PC-3 (cell line): ENCODE measurements at regions not wholly inside any gene's neighbourhood (a gene's known extent, or its start where the extent isn't known, plus 50 kb on each side); places are given as distances from the start of the nearest gene placed in this dataset.

Experiments used
- ATAC-seq: fragments of 200-7000 bp; cut with Tn5 transposase; 2 replicates; pipeline ENCODE4 v1.9.1; 2020; ENCODE audit warnings: mild to moderate bottlenecking, moderate library complexity
- BruUV-seq: library from RNA; stranded (reverse); fragments of 400-500 nt; replicated peaks from 2 replicates; lab custom pipeline; 2021; lab: Mats Ljungman, UMichigan
- CTCF ChIA-PET: fragments of 300-600 bp; sonication (Branson Sonifier 250); formaldehyde crosslinking; loops from one replicate; lab custom pipeline; 2022; ENCODE audit warnings: antibody characterized with exemption; lab: Charles Lee
- POLR2A ChIA-PET: fragments of 300-600 bp; sonication (Branson Sonifier 250); formaldehyde crosslinking; loops from one replicate; lab custom pipeline; 2022; ENCODE audit warnings: antibody characterized with exemption; ENCODE audit not compliant: unreplicated experiment; lab: Charles Lee
- DNase-seq: peaks from one replicate; pipeline ENCODE4 v3.0.0-alpha.2; 2015
- H2AFZ ChIP-seq: fragments of 300-600 bp; sonication (generic); 2 replicates; pipeline ENCODE4 v1.6.0; 2016; ENCODE audit warnings: antibody characterized with exemption, low read length
- H3F3A ChIP-seq: fragments of 300-600 bp; sonication (generic); one replicate; pipeline ENCODE4 v1.6.0; 2017; ENCODE audit warnings: antibody characterized with exemption, low read length, control low read depth, mild to moderate bottlenecking; ENCODE audit not compliant: unreplicated experiment
- H3K27ac ChIP-seq: fragments of 300-600 bp; sonication (generic); 2 replicates; pipeline ENCODE4 v1.5.1; 2016; ENCODE audit warnings: mild to moderate bottlenecking, low read length
- H3K27me3 ChIP-seq: fragments of 300-600 bp; sonication (generic); 2 replicates; pipeline ENCODE4 v1.6.1; 2016; ENCODE audit warnings: low read length, mixed read lengths
- H3K36me3 ChIP-seq: fragments of 300-600 bp; sonication (generic); 2 replicates; pipeline ENCODE4 v1.6.1; 2016; ENCODE audit warnings: low read depth, mixed run types, low read length, mixed read lengths
- H3K4me1 ChIP-seq: fragments of 300-600 bp; sonication (generic); 2 replicates; pipeline ENCODE4 v1.5.1; 2016; ENCODE audit warnings: low read length; ENCODE audit not compliant: insufficient read depth
- H3K4me2 ChIP-seq: fragments of 300-600 bp; sonication (generic); 2 replicates; pipeline ENCODE4 v1.6.0; 2016; ENCODE audit warnings: low read length
- H3K4me3 ChIP-seq: fragments of 300-600 bp; sonication (generic); 2 replicates; pipeline ENCODE4 v1.5.1; 2016; ENCODE audit warnings: mild to moderate bottlenecking, low read length, mixed read lengths
- H3K79me2 ChIP-seq: fragments of 300-600 bp; sonication (generic); 2 replicates; pipeline ENCODE4 v1.6.1; 2017; ENCODE audit warnings: low read length, mixed read lengths
- H3K9ac ChIP-seq: fragments of 300-600 bp; sonication (generic); 2 replicates; pipeline ENCODE4 v1.6.0; 2016; ENCODE audit warnings: mild to moderate bottlenecking, low read length
- H3K9me2 ChIP-seq: fragments of 300-600 bp; sonication (generic); replicated peaks from 2 replicates; pipeline ENCODE4 v1.6.1; 2016; ENCODE audit warnings: mixed run types, low read length, mixed read lengths
- H3K9me3 ChIP-seq: fragments of 300-600 bp; sonication (generic); 2 replicates; pipeline ENCODE4 v1.6.1; 2016; ENCODE audit warnings: low read length, mixed read lengths
- H4K20me1 ChIP-seq: fragments of 300-600 bp; sonication (generic); 2 replicates; pipeline ENCODE4 v1.6.1; 2016; ENCODE audit warnings: low read length, mixed read lengths
- EZH2 ChIP-seq: fragments of 300-600 bp; sonication (generic); IDR thresholded peaks from one replicate; pipeline ENCODE4 v1.6.1; 2017; ENCODE audit warnings: antibody characterized with exemption, mild to moderate bottlenecking, low read length; ENCODE audit not compliant: unreplicated experiment
- EZH2phosphoT487 ChIP-seq: fragments of 300-600 bp; sonication (generic); IDR thresholded peaks from 2 replicates; pipeline ENCODE4 v1.6.1; 2018; ENCODE audit warnings: mild to moderate bottlenecking, antibody characterized with exemption, low read length, borderline replicate concordance
- intact Hi-C: fragments of 100-400 bp; cut with micrococcal nuclease; formaldehyde crosslinking; loops from 2 replicates; pipeline ENCODE4 v1.9.0; 2023
- TF ChIP-seq, protein P1 (sequence below): fragments of 300-600 bp; sonication (generic); conservative IDR thresholded peaks from 2 replicates; pipeline ENCODE4 v1.5.1; 2017; ENCODE audit warnings: antibody characterized with exemption, low read depth, mild to moderate bottlenecking, low read length

DNA sequence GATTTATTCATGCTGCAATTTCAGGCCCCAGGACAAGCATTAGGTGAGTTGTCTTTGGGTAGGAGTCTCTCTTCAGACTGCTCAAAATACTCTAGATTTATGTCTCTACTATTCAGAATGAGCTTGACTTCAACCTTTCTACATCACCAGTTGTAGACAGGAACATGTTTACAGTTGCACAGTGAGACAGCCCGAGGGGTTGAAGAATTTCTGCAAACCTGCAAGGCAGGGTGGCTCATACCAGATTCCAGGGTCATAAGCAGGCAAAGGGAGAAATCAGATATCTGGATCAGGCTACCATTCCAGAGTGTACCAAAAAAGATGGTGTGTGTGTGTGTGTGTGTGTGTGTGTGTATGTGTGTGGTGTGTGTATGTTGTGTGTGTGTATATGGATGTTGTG is 112.4 kb downstream of the SPP2 start:
- Histone ChIP-seq H3K9ac (no peak overlapping the region), H3K4me1 (peaks cover 30% of the 10 kb centered on the region), H3K4me3 (no peak overlapping the region), H3K9me3 (no peaks in the 10 kb centered on the region), H3K36me3 (no peaks in the 10 kb centered on the region), H3K9me2 (no peaks in the 10 kb centered on the region), H3K27me3 (no peaks in the 10 kb centered on the region), H3F3A (no peaks in the 10 kb centered on the region), H2AFZ (no peak overlapping the region), H3K27ac (no peak overlapping the region), H3K79me2 (no peaks in the 10 kb centered on the region), H3K4me2 (no peak overlapping the region), H4K20me1 (no peaks in the 10 kb centered on the region)
- ChIA-PET CTCF (no interaction called here), POLR2A (no interaction called here)
- no peak for ATAC-seq
- no peak for TF ChIP-seq EZH2phosphoT487
- no peak for TF ChIP-seq EZH2
- TF ChIP-seq, protein P1, sequence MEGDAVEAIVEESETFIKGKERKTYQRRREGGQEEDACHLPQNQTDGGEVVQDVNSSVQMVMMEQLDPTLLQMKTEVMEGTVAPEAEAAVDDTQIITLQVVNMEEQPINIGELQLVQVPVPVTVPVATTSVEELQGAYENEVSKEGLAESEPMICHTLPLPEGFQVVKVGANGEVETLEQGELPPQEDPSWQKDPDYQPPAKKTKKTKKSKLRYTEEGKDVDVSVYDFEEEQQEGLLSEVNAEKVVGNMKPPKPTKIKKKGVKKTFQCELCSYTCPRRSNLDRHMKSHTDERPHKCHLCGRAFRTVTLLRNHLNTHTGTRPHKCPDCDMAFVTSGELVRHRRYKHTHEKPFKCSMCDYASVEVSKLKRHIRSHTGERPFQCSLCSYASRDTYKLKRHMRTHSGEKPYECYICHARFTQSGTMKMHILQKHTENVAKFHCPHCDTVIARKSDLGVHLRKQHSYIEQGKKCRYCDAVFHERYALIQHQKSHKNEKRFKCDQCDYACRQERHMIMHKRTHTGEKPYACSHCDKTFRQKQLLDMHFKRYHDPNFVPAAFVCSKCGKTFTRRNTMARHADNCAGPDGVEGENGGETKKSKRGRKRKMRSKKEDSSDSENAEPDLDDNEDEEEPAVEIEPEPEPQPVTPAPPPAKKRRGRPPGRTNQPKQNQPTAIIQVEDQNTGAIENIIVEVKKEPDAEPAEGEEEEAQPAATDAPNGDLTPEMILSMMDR = no peak
- peak; percentile 25 for DNase-seq
- no TSS peak for BruUV-seq
- intact Hi-C loops = no loop called here

DNA sequence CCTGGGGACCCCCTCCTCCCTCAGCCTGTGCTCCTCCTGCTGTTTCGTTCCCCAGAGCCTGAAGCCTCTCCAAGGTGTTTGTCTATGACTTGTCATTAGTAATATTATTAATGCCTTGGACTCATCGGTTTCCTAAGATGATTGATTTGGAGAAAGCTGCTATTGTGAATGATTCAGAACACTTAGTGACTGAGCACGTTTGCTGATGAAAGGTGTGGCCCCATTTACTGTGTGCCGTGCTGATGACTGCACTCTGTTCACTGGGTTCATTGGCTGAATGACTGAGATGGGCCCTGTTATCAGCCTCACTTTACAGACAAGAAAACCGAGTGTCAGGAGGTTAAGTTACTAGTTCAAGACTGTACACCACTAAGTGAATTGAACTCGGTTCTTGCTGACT is 111.4 kb downstream of the SPP2 start:
- Histone ChIP-seq H3K9me3 (no peaks in the 10 kb centered on the region), H2AFZ (no peak overlapping the region; the same call in 1 of the 2 replicates), H3K4me1 (peaks cover 30% of the 10 kb centered on the region), H3K4me2 (no peak overlapping the region), H3F3A (no peaks in the 10 kb centered on the region), H3K27me3 (no peaks in the 10 kb centered on the region), H3K4me3 (no peak overlapping the region), H3K79me2 (no peaks in the 10 kb centered on the region), H4K20me1 (no peaks in the 10 kb centered on the region), H3K9ac (no peak overlapping the region), H3K9me2 (no peaks in the 10 kb centered on the region), H3K36me3 (no peaks in the 10 kb centered on the region), H3K27ac (0 out of 2 replicates have a peak overlapping the region, but pooled peaks have one; percentile 7)
- intact Hi-C loops = no loop called here
- TF ChIP-seq, protein P1 = no peak
- TF ChIP-seq EZH2phosphoT487 = no peak
- TF ChIP-seq EZH2 = no peak
- ATAC-seq = no peak
- DNase-seq = peak; percentile 37
- POLR2A ChIA-PET = no interaction called here
- CTCF ChIA-PET = interaction anchor here (0.6 kb wide), 1 partner anchor 207 kb away, joined by 5 read pairs; no protein-coding TSS in a partner anchor
- no TSS peak for BruUV-seq

DNA sequence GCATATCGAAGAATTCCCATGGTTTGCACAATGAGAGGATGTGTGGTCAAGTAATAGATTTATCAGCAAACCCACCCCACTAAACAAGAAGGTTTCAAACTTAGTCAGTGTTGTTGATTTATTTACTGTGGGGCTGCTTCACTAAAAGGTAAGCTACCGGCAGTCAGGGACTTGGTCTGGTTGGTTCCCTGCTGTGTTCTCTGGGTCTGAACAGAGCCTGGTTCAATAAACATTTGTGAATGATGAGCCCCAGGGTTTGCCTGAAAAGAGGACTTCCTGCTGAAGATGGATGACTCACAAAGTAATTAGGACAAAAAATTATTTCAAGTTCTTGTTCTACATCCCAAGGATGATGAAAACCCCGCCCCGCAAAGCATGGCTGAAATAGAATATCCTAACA is 108.3 kb downstream of the SPP2 start:
- Histone ChIP-seq H3K27me3 (no peaks in the 10 kb centered on the region), H4K20me1 (no peaks in the 10 kb centered on the region), H2AFZ (no peak overlapping the region), H3K4me1 (peaks cover 30% of the 10 kb centered on the region), H3F3A (no peaks in the 10 kb centered on the region), H3K27ac (peak overlapping the region; percentile 17; the same call in 1 of the 2 replicates), H3K79me2 (no peaks in the 10 kb centered on the region), H3K36me3 (no peaks in the 10 kb centered on the region), H3K4me3 (no peak overlapping the region), H3K4me2 (peak overlapping the region; percentile 40; the same call in 1 of the 2 replicates), H3K9me3 (no peaks in the 10 kb centered on the region), H3K9ac (no peak overlapping the region), H3K9me2 (no peaks in the 10 kb centered on the region)
- TF ChIP-seq, protein P1 = no peak
- no peak for TF ChIP-seq EZH2
- TF ChIP-seq EZH2phosphoT487 = no peak
- DNase-seq = peak; percentile 73
- ATAC-seq = peak; percentile 95
- POLR2A ChIA-PET = no interaction called here
- no TSS peak for BruUV-seq
- intact Hi-C loops = loop anchor here (5.0 kb wide), 1 partner anchor 98 kb away; no protein-coding TSS in a partner anchor
- CTCF ChIA-PET = no interaction called here
